ENCODE measurements at regions not wholly inside any gene's neighbourhood (a gene's known extent, or its start where the extent isn't known, plus 50 kb on each side); places are given as distances from the start of the nearest gene placed in this dataset.
A peak's percentile ranks its signal among the peaks of the same experiment; 100 is the strongest.

DNA sequence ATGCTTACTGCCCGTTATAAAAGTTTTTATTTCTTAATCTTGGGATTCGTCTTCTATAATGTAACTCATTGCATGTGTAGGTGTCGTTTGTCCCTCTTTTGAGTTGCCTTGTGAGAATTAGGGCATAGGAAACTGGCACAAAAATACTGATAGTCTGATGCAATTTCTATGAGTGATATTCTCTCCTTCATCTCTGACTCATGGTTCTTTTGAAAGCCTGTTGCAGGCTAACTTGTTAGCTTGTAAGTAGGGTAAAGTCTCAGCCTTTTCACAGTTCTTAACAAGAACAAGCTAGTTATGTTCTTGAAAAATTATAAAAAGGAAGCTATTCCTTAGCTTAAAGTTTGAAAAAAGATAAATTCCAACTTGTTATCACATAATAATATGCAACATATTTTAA, 1085.4 kb upstream of the NRXN1 start:
- no peak overlapping the region for H3K4me3 ChIP-seq (ENCODE audit: low read depth, low read length)
- no peak for TF ChIP-seq CTCF (IDR thresholded peaks at IDR 0.05; ENCODE audit: control insufficient read depth, extremely low read depth, insufficient read depth)
- no peak for DNase-seq (ENCODE audit: low read depth)

GRCh38 chr2:52115750-52116149, 1083.8 kb upstream of the NRXN1 start:
- TF ChIP-seq CTCF (IDR thresholded peaks at IDR 0.05; ENCODE audit: control insufficient read depth, extremely low read depth, insufficient read depth), result no peak
- DNase-seq (ENCODE audit: low read depth), result no peak
- no peak overlapping the region for H3K4me3 ChIP-seq (ENCODE audit: low read depth, low read length)

- TF ChIP-seq CTCF (IDR thresholded peaks at IDR 0.05; ENCODE audit: control insufficient read depth, extremely low read depth, insufficient read depth), result no peak
- no peak overlapping the region for H3K4me3 ChIP-seq (ENCODE audit: low read depth, low read length)
- DNase-seq (ENCODE audit: low read depth), result peak; percentile 57
These were observed 1081.4 kb upstream of the NRXN1 start for GRCh38 chr2:52113338-52113737.

GRCh38 chr2:52112141-52112540, 1080.2 kb upstream of the NRXN1 start:
- DNase-seq (ENCODE audit: low read depth), result no peak
- H3K4me3 ChIP-seq (ENCODE audit: low read depth, low read length), result no peak overlapping the region
- TF ChIP-seq CTCF (IDR thresholded peaks at IDR 0.05; ENCODE audit: control insufficient read depth, extremely low read depth, insufficient read depth), result no peak

DNA sequence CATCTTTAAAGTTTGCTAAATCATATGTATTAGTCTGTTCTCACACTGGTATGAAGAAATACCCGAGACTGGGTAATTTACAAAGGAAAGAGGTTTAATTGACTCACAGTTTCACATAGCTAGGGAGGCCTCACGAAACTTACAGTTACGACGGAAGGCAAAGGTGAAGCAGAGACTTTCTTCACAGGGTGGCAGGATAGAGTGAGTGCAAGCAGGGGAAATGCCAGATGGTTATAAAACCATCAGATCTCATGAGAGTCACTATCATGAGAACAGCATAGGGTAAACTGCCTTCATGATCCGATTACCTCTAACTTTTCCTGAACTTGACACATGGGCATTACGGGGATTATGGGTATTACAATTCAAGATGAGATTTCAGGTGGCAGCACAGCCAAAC, 1075.2 kb upstream of the NRXN1 start:
- H3K4me3 ChIP-seq (ENCODE audit: low read depth, low read length), result no peak overlapping the region
- no peak for DNase-seq (ENCODE audit: low read depth)
- TF ChIP-seq CTCF (IDR thresholded peaks at IDR 0.05; ENCODE audit: control insufficient read depth, extremely low read depth, insufficient read depth), result no peak

DNA sequence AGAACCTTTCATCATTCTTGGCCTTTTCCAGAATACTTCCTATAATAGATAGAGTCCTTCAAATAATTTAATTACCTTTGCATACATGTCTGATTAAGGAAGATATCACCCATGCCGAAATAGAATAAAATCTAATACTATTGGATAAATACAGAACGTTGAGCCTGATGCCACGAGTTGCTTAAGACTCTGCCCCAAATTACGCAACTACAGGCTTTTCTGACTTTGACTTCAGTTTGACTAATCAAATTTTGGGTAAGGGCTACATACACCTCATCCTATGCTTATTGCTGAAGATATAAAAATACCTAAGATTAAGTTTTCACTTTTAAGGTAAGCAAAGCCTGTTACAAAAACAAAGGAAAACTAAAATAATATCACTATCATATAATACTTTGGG, 1065.1 kb upstream of the NRXN1 start:
- TF ChIP-seq CTCF (IDR thresholded peaks at IDR 0.05; ENCODE audit: control insufficient read depth, extremely low read depth, insufficient read depth), result no peak
- no peak for DNase-seq (ENCODE audit: low read depth)
- no peak overlapping the region for H3K4me3 ChIP-seq (ENCODE audit: low read depth, low read length)

GRCh38 chr2:52084759-52085158, 1052.8 kb upstream of the NRXN1 start:
- no peak for DNase-seq (ENCODE audit: low read depth)
- no peak for TF ChIP-seq CTCF (IDR thresholded peaks at IDR 0.05; ENCODE audit: control insufficient read depth, extremely low read depth, insufficient read depth)

More at GRCh38 chr2:52084759-52085158, 1052.8 kb upstream of the NRXN1 start:
- H3K4me3 ChIP-seq (ENCODE audit: low read depth, low read length), result no peak overlapping the region

Data from LNCaP clone FGC (cell line).